Activated naive CD4-positive, alpha-beta T cell treated with anti-CD3 and anti-CD28 coated beads, Interleukin-2, amount 50 U/mL, for 16 hours (primary cell): ENCODE measurements at regions not wholly inside any gene's neighbourhood (a gene's known extent, or its start where the extent isn't known, plus 50 kb on each side); places are given as distances from the start of the nearest gene placed in this dataset.

Experiments
- DNase-seq: peaks from one replicate; pipeline ENCODE4 v3.0.0-alpha.2; 2020

DNA sequence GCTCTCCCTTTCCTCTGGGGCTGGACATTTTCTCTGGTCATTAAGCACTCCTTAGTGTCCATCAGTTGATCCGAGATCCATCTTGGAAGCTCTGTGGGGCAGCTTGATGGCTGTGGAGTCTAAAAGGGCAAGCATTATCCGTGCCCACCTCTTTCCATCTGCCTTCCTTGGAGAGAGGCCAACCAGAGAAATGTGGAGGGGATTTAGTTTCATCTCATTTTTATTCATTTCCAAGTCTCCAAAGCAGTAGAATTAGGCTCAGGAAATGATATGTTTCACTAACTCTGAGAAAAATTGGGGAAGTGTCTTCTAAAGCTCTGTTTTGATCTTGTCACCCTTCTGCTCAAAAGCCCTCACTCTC is 95.9 kb upstream of the KLHL25 start:
- no peak for DNase-seq

DNA sequence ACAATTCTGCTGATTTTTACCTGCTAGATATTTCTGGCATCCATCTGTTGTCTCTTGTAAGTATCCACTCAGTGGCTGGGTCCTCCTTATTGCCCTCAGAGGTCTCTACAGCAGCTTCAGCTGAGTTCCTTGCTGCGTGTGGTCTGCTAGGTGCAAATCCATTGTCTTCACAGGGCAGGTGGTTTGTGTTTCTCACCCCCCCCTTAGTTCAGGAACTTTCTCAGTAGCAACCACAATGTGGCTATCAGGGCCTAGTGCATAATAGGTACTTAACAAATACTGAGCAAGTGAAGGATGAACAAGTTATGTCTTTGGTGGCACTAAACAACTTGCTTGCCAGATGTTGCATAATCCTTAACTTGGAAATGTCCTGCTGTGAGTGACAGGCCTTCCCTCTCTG is 96.7 kb upstream of the KLHL25 start:
- DNase-seq: no peak

DNA sequence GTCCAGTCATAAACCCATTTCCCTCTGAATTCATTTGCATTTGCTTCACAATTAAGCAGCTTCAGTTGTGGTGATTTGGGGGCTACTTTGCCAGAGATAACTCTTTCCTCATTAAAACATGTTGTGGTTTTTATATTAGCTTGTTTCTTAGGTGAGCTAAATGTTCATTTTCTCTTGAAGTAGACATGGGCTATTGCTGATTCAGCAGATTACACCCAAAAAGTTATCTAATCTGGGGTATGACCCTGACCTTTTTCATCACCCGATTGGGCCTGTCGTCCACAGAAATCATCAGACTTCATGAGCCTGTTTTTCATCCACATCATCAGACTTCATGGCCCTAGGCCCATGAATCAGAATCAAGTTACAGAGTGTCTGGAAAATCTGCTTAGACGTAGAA is 97.5 kb upstream of the KLHL25 start:
- no peak for DNase-seq

DNA sequence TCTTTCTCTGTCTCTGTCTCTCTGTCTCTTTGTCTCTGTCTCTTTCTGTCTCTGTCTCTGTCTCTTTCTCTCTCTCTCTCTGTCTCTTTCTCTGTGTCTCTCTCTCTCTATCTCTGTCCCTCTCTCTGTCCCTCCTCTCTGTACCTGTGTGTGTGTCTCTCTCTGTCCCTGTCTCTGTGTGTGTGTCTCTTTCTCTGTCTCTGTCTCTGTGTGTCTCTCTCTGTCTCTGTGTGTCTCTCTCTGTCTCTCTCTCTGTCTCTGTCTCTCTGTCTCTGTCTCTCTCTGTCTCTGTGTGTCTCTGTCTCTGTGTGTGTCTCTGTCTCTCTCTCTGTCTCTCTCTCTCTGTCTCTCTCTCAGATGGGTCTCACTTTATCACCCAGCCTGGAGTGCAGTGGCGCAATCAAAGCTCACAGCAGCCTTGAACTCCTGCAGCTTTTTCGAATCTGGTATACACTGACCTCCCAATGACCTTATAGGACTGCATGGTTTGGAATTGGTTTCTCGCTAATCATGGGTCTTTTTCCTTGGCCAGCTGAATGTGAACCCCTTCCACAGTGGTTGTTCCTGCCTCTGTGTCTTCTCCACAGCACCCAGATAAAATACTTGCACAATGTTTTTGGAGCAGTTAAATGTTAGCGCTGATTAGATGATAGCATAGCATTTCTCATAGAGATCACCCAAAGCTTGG is 102.6 kb upstream of the KLHL25 start:
- DNase-seq: no peak

DNA sequence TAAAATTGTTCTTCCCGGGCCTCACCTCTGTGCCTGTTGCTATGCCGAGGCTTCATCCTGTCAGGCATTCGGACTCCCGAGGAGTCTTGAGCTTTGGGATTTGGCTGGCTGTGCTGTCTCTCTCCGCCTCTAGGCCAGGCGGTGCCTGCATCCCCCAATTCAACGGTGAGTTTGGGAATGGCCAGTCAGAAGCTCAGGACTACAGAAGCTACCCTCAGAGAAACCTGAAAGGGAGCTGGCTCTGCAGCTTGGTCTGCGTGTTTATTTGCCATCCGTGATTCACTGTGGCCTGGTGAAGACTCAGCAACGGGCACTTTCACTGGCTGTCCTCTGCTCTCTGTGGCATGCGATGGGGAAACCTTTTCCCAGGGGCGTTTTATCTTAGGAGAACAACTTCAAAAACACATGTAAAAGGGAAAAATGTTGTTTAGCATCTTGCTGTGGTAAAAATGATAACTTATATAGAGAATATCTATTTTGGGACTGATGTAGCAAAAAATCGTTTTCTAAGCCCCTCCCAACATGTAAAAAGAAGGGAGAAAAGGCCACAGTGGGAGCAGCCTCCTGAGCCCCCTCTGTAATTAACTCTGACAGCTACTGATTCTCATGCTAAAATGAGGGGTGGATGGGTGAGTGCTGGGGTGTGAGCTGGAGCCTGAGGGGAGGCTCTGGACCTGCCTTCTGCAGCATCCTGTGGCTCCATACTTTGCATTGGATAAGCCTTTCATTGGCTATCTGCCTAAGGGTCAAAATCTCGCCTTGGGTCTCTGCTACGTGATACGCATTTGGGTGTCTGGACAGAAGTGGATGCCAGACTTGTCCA is 103.4 kb upstream of the KLHL25 start:
- DNase-seq: no peak

DNA sequence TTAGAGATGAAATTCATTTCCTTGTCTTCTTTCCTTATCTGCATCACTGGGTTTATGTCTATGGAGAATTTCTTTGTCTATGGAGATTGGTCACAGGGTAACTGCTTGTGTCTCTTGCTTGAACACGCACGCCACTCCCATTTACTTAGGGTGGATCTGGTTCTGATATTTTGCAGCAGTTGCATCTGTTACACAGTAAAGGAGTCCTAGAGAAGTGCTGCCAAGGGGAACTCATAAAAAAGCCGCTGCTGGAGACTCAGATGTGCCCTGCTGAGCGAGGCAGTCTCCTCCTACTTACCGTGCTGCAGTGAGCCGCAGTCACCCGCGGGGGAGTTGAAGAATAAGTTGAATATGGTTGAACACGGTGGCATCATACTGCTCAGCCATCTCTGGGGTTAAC is 105.2 kb upstream of the KLHL25 start:
- DNase-seq: no peak

DNA sequence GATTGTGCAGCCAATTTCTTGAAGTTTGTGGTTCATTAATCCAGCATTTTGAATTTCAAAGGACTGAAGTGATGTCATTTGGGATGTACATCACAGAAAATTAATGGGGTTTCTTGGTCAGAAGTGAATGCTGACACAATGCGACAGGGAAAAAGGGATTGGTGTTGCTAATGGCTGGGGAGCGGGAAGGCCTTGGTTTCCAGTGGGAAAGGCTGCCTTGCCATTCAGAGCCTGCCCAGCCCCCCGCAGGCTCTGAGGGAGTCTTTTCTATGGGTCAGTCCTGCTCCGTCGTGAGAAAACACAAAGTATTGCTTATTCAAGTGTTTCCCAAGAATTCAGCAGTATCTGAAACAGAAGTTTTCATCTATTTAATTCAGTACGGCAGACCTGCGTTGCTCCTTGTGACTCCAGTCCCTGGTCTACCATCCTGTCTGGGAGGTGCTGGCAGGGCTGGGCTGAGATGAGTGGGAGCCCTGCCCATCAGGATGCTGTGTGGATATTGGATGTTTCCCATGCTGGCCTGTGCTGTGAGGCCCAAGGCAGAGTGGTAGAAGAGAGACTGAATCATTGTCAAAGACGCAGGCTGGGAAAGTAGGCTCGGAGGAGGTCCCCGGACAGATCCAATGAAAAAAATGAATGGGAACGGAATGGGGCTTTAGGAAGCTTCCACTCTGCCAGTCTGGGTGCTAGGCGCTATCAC is 111.2 kb upstream of the KLHL25 start:
- no peak for DNase-seq

DNA sequence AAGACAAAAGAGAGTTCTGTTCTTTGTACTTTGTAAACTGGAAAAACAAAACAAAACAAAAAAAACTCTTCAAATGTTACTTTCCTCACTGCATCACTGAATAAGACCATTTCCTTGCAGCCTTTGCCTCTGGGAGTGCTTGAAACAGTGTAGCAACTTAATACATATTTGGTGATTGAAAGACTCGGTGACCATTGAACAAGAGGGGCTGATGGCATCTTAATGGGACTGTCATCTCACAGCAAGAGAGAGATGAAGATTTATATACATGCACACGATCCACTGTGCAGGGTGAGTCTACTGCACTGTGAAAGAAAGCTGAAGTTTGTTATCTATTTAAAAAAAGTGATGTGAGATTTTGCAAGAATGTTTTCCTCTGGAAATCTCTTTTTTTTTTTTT is 111.9 kb upstream of the KLHL25 start:
- no peak for DNase-seq

DNA sequence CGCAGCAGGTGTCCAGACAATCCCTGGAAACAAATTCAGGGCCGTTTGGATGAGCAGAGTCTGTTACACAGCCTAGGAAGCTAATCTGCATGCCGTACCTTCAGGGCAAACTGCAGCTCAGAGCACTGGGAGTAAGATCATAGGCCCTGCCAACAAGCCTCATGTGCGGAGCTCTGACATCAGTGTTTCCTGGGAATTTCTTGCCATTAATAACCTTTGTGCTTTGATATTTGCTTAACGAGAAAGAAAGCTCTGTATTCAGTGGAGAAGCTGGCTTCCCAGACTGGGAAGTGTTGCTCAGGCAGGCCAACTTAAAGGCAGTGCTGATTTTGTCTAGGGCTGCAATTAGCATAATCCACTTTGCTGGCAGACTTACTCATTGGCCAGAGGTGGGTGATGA is 116.1 kb upstream of the KLHL25 start:
- DNase-seq: no peak

DNA sequence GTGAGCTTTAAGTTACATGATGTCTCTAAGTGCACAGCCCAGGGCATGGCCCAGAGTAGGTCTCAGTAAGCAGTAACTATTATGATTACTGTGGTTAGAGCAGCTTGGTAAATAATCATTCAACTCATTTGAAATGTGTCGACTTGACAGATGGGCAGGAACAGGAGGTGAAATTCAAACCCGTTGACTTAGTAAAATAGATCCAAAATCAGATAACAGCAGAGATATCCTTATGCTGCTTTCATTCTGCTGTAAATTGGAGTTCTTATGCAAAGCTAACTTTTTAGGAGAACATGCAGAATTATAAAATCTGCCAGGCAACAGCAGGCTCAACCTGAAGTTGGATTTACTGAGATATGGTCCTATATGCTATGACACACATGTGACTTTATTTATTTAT is 118.7 kb upstream of the KLHL25 start:
- DNase-seq: no peak

DNA sequence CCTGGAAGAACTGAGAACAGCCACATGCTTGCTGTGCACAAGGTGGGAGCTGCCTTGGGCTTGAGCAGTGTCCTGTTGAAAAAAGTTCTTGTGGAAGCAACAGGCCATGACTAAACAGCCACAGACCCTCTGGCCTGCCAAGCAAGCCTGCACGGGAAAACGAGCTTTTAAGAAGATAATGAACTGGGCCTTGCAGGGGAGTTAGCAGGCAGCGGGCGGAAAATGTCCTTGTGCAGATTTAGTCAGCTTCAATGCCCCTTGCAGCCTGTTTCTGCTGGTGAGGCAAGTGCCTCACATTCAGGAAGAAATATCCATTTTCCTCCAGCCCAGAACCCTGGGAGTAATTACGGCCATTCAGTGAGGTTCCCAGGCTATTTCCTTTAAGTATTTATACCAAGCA is 126.2 kb upstream of the KLHL25 start:
- no peak for DNase-seq

DNA sequence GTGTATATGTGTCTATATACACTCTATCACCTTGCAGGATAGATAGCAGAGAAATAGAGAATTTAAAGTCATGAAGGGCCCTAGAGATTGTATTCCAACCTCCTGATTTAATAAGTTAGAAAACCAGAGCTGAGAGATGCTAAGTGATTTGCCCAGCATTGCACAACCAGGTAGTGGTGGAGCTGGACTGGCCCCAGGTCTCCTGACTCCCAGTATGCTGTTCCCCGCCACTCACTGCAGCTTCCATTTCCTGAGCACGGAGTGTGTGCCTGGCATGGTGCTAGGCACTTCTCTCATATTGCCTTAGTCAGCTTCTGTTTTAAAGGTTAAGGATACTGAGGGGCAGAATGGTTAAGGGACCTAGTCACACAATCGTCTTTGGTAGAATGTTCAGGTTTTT is 129.4 kb upstream of the KLHL25 start:
- no peak for DNase-seq

DNA sequence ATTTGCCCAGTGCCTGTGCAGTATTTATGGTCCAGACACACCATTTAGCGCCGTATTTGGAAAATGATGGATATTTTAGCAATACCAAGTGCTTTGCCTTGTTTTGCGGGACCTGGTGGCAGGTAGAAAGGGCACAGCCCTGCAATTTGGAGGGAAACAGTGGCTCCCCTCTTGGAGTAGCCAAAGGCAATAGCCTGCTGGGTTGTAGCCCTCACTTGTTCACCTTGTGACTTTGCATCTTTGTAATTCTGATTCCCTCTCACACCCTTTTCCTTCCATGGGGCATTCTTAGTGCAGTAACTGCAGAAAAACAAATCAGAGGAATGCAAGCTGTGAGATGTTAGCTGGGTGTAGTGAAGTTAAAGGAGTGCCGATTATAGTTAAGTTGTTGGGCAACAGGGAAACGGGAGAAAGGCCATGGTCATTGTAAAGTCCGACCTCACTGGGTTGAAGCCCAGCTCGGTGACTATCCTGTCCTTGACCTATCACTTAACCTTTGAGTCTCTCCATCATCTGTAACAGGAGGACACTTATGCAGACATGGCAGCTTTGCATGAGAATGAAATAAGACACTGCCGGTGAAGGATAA is 131.0 kb upstream of the KLHL25 start:
- no peak for DNase-seq

DNA sequence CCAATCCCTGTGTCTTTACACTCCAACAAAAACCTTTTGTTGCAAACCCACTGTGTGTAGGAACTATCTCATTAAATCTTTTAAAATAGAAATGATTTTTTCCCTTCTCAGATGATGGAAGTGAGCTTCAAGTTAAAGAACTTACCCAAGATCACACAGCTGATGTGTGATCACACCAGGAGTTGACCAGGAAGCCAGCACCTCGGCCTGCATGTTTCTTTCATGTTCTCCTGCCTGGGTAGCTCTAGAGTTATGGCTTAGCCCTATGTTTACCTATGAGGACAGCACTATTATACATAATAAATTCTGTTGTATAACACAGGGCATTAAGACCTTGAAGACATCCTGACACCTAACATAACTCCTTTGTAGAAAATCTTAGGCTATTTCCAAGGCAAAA is 132.1 kb upstream of the KLHL25 start:
- no peak for DNase-seq

DNA sequence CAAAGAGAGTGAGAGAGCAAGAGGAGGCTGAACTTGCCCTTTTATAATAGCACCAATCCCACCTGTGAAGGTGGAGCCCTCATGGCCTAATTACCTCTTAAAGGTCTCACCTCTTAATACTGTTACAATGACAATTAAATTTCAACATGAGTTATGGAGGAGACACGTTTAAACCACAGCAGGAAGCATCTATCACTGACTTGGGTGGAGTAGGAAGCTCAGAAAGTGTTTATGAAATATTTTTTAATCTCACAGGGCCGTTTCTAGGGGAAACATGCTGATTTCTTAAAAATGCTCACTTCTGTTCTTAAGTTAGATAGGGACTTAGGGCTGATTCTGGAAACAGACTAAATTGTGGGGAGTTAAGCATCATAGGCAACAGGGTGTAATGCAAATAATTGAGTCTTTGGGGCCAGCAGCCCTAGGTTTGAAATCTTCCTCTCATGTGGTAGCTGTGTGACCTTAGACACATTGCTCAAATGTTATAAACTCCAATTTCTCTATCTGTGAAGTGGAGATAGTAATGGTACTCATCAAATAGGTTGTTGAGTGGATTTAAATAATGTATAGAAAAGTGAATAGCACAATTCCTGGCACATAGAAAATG is 133.3 kb upstream of the KLHL25 start:
- no peak for DNase-seq

DNA sequence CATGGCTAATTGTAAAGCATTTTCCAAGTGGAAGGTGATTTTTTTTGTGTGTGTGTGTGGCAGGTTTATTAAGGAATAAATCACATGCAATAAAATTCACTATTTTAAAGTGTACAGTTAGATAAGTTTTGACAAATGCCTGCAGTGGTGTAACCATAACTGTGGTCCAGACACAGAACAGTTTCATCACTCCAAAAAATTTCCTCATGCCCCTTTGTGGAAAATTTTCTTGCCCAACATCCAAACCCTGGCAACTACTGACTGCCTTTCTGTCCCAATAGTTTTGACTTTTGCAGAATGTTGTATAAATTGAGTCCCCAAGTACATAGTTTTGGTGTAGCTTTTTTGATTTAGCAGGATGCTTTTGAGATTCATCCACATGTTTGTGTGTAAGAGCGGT is 135.1 kb upstream of the KLHL25 start:
- no peak for DNase-seq

DNA sequence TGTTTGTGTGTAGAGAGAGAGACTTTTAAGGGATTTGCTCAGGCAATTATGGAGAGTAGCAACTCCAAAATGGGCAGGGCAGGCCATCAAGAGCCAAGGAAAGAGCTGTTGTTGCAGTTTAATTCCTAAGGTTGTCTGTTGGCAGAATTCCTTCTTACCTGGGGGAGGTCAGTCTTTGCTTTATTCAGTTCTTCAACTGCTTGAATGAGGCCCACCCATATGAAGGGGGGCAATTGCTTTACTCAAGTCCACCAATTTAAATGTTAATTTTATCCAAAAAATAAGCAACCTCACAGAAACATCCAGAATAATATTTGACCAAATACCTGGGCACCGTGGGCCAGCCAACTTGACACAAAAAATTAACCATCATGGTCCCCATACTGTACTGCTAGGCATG is 137.7 kb upstream of the KLHL25 start:
- no peak for DNase-seq

DNA sequence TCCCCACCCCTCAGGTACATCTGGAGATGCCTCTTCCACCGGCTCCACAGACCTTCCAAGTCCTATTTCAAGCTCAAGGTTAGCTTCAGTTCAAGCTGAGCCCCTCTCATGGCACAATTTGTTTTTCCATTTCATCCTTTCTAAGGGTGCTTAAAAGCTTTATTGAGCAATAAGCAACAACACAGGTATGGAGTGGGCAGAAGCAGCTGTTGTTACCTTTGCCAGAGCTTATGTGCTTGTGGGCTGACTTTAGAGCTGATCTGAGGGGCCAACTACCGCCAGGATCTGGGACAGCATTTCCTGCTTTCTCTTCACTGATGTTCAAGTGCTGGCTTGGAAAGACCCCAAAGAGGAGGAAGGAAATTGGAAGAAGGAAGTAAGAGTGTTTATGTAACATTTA is 140.0 kb upstream of the KLHL25 start:
- DNase-seq: no peak

DNA sequence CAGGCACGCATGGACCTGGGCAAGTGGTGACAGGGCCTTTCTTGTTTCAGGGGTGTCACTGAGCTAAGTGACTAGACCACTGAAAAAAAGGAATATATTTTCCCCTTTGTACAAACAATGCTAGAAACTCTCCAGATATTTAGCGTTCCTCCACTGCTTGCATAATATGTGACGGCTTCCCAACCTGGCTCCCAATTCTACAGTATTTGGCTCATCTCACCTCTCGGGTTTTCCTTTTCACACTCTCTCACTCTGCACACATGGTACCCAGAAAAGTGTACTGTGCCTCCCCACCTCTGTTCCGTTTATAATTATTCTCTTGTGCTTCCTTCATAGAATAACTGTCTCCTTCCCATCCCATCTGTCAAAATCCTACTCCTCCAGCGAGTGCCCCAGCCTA is 140.5 kb upstream of the KLHL25 start:
- DNase-seq: no peak

DNA sequence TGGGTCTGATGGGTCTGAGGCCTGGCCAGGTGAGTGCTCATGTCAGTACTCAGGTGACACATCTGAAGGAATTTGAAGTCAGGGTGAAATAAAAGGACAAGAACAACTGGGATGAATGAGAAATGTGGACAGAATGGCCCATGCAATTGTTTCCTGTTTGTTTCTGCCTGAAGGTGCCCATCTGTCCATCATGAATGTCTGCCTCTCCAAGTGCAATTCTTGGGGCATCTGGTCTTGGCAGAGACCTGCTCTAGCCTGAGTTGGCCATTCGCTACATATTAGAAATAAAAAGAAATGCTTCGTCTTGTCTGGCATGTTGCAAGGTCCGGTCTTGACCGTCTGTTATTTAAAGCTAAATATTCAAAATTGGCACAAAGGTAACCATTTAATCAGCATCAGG is 142.0 kb upstream of the AGBL1 start:
- DNase-seq: no peak

DNA sequence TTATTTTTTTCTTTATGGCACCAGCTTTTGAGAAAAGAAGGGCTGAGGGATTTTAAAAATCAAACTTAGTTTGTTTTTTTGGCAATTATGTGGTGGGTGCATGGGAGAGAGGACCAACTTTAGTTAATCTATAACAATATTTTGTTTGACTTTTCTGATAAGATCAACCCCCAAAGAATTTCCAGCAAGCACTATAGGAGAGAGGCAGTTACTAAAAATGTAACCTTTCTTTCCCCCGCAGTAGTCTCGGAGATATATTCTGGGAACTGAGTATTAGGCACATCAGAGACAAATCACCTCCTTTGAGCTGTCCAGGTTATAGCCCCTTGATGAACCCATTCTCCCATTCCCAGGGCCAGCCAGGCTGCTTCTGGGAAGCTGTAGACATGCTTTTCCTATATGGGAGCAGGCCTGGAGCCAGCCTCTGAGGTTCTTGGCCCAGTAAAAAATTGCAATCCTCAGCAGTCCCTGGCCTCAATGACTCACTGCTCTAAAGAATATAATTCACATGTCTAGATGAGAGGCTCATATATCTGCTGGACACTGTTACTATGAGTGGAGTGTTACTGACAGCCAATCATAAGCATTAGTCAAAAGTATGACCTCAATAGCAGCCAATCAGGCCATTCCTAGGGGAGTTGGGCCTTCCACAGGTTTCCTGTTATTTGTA is 138.3 kb upstream of the AGBL1 start:
- DNase-seq: no peak

DNA sequence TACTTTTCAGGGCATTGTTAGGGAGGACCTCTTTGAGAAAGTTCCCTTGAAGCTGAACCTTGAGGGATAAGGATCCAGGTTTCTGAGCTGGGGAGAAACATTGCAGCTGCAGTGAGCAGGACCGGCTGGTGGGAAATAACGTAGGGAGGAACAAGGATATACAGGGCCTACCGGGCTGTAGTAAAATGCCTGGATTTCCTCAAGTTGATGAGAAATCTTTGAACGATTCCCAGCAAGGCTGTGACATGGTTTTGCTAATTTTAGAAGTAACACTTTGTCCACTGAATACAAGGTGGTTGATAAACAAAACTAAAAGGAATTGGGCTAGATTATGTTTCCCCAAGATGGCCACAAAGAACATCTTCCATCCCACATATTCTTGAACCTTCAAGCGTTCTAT is 137.0 kb upstream of the AGBL1 start:
- DNase-seq: no peak

DNA sequence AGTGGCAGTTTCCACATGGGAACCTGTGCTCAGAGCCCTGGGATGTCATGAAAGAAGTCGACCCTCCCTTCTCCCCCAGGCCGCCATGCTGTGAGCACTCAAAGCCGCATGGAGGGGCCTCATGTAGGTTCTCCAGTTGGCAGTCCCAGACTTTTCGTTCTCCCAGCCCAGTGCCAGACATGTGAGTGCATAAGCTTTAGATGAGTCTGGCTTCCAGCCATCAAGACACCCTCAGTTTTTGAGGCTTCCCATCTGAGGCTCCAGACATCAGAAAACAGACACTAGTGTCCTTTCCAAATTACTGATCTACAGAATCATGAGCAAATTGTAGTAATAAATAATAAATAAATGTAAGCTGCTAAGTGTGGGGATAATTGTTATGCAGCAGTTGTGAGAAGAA is 136.5 kb upstream of the AGBL1 start:
- DNase-seq: no peak
